GM23338 (cell line): ENCODE measurements at regions not wholly inside any gene's neighbourhood (a gene's known extent, or its start where the extent isn't known, plus 50 kb on each side); places are given as distances from the start of the nearest gene placed in this dataset.

Source experiments
- ATAC-seq: fragments of 200-7000 bp; cut with Tn5 transposase; 3 replicates; pipeline ENCODE4 v1.9.1; 2020
- DNase-seq: peaks from one replicate; pipeline ENCODE4 v3.0.0-alpha.2; 2015; ENCODE audit warnings: low spot score
- H2AFZ ChIP-seq: fragments of 200-600 bp; sonication (generic); 2 replicates; pipeline ENCODE4 v1.8.0; 2016; ENCODE audit warnings: antibody characterized with exemption, mild to moderate bottlenecking, moderate library complexity
- H3F3A ChIP-seq: fragments of 200-600 bp; sonication (generic); replicated peaks from 2 replicates; pipeline ENCODE4 v1.8.0; 2017; ENCODE audit warnings: antibody characterized with exemption, mixed run types, low read depth
- H3K27ac ChIP-seq: fragments of 200-600 bp; sonication (generic); 2 replicates; pipeline ENCODE4 v1.6.1; 2016; ENCODE audit warnings: low read depth
- H3K27me3 ChIP-seq: fragments of 200-600 bp; sonication (generic); 2 replicates; pipeline ENCODE4 v1.8.0; 2016; ENCODE audit warnings: mild to moderate bottlenecking, mixed run types, moderate library complexity; ENCODE audit not compliant: insufficient read depth
- H3K36me3 ChIP-seq: fragments of 200-600 bp; sonication (generic); 2 replicates; pipeline ENCODE4 v1.8.0; 2016; ENCODE audit warnings: mild to moderate bottlenecking; ENCODE audit not compliant: insufficient read depth
- H3K4me1 ChIP-seq: fragments of 200-600 bp; sonication (generic); 2 replicates; pipeline ENCODE4 v1.8.0; 2016; ENCODE audit warnings: mild to moderate bottlenecking, moderate library complexity; ENCODE audit not compliant: insufficient read depth
- H3K4me2 ChIP-seq: fragments of 200-600 bp; sonication (generic); 2 replicates; pipeline ENCODE4 v1.7.1; 2017; ENCODE audit warnings: mixed run types
- H3K4me3 ChIP-seq: fragments of 200-600 bp; sonication (generic); 2 replicates; pipeline ENCODE4 v1.6.1; 2016; ENCODE audit warnings: mixed run types
- H3K79me2 ChIP-seq: fragments of 200-600 bp; sonication (generic); replicated peaks from 2 replicates; pipeline ENCODE4 v1.8.0; 2017; ENCODE audit warnings: mild to moderate bottlenecking; ENCODE audit not compliant: insufficient read depth
- H3K9me2 ChIP-seq: fragments of 200-600 bp; sonication (generic); 2 replicates; pipeline ENCODE4 v1.8.0; 2017; ENCODE audit not compliant: insufficient read depth
- H4K20me1 ChIP-seq: fragments of 200-600 bp; sonication (generic); replicated peaks from 2 replicates; pipeline ENCODE4 v1.8.0; 2017; ENCODE audit warnings: mild to moderate bottlenecking; ENCODE audit not compliant: insufficient read depth
- H3K27ac Mint-ChIP-seq: 2 replicates; pipeline ENCODE4 v1.8.0; 2020; ENCODE audit warnings: inconsistent platforms, mild to moderate bottlenecking, moderate library complexity, mixed read lengths
- H3K27me3 Mint-ChIP-seq: 3 replicates; pipeline ENCODE4 v1.8.0; 2022; ENCODE audit warnings: low read depth, mild to moderate bottlenecking, moderate library complexity, mixed read lengths, inconsistent platforms; ENCODE audit not compliant: insufficient read depth, poor library complexity
- H3K36me3 Mint-ChIP-seq: 3 replicates; pipeline ENCODE4 v1.8.0; 2021; ENCODE audit warnings: low read depth, mild to moderate bottlenecking, inconsistent platforms, moderate library complexity, mixed read lengths
- H3K4me1 Mint-ChIP-seq: 3 replicates; pipeline ENCODE4 v1.8.0; 2020; ENCODE audit warnings: mild to moderate bottlenecking, inconsistent platforms, mixed read lengths
- H3K4me3 Mint-ChIP-seq: 3 replicates; pipeline ENCODE4 v1.8.0; 2021; ENCODE audit warnings: moderate library complexity, mild to moderate bottlenecking, inconsistent platforms, mixed read lengths
- H3K9me3 Mint-ChIP-seq: 3 replicates; pipeline ENCODE4 v1.8.0; 2020; ENCODE audit warnings: moderate library complexity, mild to moderate bottlenecking, inconsistent platforms, mixed read lengths
- CREB1 ChIP-seq: fragments of 250-450 bp; sonication (Bioruptor Pico); IDR thresholded peaks from 2 replicates; pipeline ENCODE4 v1.5.0; 2020; ENCODE audit warnings: low read depth, mild to moderate bottlenecking, moderate library complexity
- EZH2 ChIP-seq: fragments of 200-600 bp; sonication (generic); IDR thresholded peaks from one replicate; pipeline ENCODE4 v1.8.0; 2017; ENCODE audit warnings: antibody characterized with exemption, mild to moderate bottlenecking, low read depth; ENCODE audit not compliant: unreplicated experiment
- EZH2phosphoT487 ChIP-seq: fragments of 200-600 bp; sonication (generic); IDR thresholded peaks from one replicate; pipeline ENCODE4 v1.8.1; 2018; ENCODE audit warnings: antibody characterized with exemption; ENCODE audit not compliant: unreplicated experiment
- JUNB ChIP-seq: IDR thresholded peaks from one replicate; pipeline ENCODE4 v1.6.1; 2016; ENCODE audit warnings: antibody characterized with exemption; ENCODE audit not compliant: unreplicated experiment
- NANOG ChIP-seq: IDR thresholded peaks from 2 replicates; pipeline ENCODE4 v1.6.1; 2016; ENCODE audit warnings: antibody characterized with exemption, borderline replicate concordance
- POLR2AphosphoS5 ChIP-seq: IDR thresholded peaks from 2 replicates; pipeline ENCODE4 v1.6.1; 2016; ENCODE audit warnings: antibody characterized with exemption, low read depth
- ZNF114 ChIP-seq: fragments of 250-450 bp; sonication (Bioruptor Pico); IDR thresholded peaks from 2 replicates; pipeline ENCODE4 v1.5.0; 2020; ENCODE audit warnings: mild to moderate bottlenecking, moderate library complexity
- TF ChIP-seq, protein P1 (sequence below), 2 experiments: fragments of 200-600 bp in 1 of 2; sonication (generic) in 1 of 2; conservative IDR thresholded peaks; 2 replicates each; pipeline versions ENCODE4 v1.5.1 to v1.6.1; 2016 to 2017; ENCODE audit warnings: antibody characterized with exemption in 2 of 2, low read depth in 2 of 2, mild to moderate bottlenecking in 2 of 2, moderate library complexity in 1 of 2
- TF ChIP-seq, protein P2 (sequence below): IDR thresholded peaks from 2 replicates; pipeline ENCODE4 v1.6.1; 2016; ENCODE audit warnings: antibody characterized with exemption
- TF ChIP-seq, protein P3 (sequence below): IDR thresholded peaks from one replicate; pipeline ENCODE4 v1.6.1; 2018; ENCODE audit warnings: antibody characterized with exemption; ENCODE audit not compliant: unreplicated experiment

DNA sequence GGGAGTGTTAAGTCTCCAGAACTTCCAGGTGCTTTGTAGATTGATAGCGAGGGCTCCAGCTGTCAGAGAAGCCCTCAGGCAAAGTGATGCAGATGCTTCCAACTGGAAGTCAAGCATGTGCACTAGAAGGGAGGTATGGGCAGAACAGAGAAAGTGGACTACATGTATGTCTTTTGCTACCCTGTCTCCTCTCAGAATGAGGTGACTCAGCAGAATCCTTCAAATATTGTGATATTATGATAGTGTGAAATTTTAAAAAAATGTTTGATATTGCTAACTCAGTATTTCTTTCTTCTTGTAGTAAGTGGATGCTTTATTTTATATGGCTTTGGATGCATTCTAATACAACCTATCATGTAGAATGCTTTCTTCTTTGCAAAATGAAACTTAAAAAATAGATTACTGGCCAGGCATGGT, 138.9 kb upstream of the SVIL start:
- no peak overlapping the region for H3K27ac Mint-ChIP-seq
- Histone ChIP-seq H4K20me1 (no peaks in the 10 kb centered on the region), H3K4me2 (no peak overlapping the region), H3K4me3 (no peak overlapping the region), H3K27ac (no peak overlapping the region), H3K9me2 (peaks cover 10% of the 10 kb centered on the region), H3K36me3 (no peaks in the 10 kb centered on the region), H3K79me2 (no peaks in the 10 kb centered on the region), H3K27me3 (no peaks in the 10 kb centered on the region), H3K4me1 (no peaks in the 10 kb centered on the region), H2AFZ (no peak overlapping the region), H3F3A (no peaks in the 10 kb centered on the region)
- no peak overlapping the region for H3K4me3 Mint-ChIP-seq
- DNase-seq = no peak
- H3K27me3 Mint-ChIP-seq = peaks cover 2% of the 10 kb centered on the region
- peaks cover 11% of the 10 kb centered on the region; the same call in 2 of the 3 replicates for H3K36me3 Mint-ChIP-seq
- peaks cover 21% of the 10 kb centered on the region for H3K9me3 Mint-ChIP-seq
- no peak for TF ChIP-seq NANOG
- TF ChIP-seq EZH2phosphoT487 = no peak
- TF ChIP-seq, protein P1, sequence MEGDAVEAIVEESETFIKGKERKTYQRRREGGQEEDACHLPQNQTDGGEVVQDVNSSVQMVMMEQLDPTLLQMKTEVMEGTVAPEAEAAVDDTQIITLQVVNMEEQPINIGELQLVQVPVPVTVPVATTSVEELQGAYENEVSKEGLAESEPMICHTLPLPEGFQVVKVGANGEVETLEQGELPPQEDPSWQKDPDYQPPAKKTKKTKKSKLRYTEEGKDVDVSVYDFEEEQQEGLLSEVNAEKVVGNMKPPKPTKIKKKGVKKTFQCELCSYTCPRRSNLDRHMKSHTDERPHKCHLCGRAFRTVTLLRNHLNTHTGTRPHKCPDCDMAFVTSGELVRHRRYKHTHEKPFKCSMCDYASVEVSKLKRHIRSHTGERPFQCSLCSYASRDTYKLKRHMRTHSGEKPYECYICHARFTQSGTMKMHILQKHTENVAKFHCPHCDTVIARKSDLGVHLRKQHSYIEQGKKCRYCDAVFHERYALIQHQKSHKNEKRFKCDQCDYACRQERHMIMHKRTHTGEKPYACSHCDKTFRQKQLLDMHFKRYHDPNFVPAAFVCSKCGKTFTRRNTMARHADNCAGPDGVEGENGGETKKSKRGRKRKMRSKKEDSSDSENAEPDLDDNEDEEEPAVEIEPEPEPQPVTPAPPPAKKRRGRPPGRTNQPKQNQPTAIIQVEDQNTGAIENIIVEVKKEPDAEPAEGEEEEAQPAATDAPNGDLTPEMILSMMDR (conservative IDR thresholded peaks at IDR 0.05; ENCODE audit: low read depth in 2 of 2) = no peak
- ATAC-seq = no peak
- peaks cover 7% of the 10 kb centered on the region; the same call in 1 of the 3 replicates for H3K4me1 Mint-ChIP-seq

DNA sequence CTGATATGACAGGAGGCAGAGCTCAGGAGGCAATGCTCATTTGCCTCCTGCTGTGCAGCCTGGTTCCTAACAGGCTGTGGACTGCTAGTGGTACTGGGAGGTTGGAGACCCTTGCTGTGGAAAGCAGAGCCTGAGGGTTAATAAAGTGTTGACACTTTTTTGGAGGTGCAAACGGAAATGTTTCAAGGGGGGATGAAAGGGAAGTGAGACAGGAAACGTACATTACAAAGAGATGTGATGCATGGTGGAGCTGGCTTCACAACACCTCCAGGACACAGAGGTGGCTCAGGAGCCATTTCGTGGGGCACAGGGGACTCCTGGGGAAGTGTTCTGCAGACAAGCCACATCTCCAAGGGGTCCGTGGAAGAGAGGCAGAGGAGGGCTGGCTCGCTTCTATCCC, 137.6 kb upstream of the SVIL start:
- peaks cover 5% of the 10 kb centered on the region; the same call in 1 of the 2 replicates for H3K9me2 ChIP-seq
- Mint-ChIP-seq H3K4me1 (peaks cover 7% of the 10 kb centered on the region; the same call in 1 of the 3 replicates), H3K27ac (no peak overlapping the region), H3K36me3 (peaks cover 11% of the 10 kb centered on the region; the same call in 2 of the 3 replicates), H3K9me3 (peaks cover 21% of the 10 kb centered on the region), H3K27me3 (peaks cover 2% of the 10 kb centered on the region), H3K4me3 (no peak overlapping the region)
- ATAC-seq (no peak), DNase-seq (no peak)
- H2AFZ ChIP-seq = no peak overlapping the region
- H3K4me3 ChIP-seq = no peak overlapping the region
- H4K20me1 ChIP-seq = no peaks in the 10 kb centered on the region
- no peaks in the 10 kb centered on the region for H3K27me3 ChIP-seq
- no peak overlapping the region for H3K4me2 ChIP-seq
- H3K4me1 ChIP-seq = no peaks in the 10 kb centered on the region
- no peak overlapping the region for H3K27ac ChIP-seq
- no peaks in the 10 kb centered on the region for H3K79me2 ChIP-seq
- H3K36me3 ChIP-seq = no peaks in the 10 kb centered on the region
- H3F3A ChIP-seq = no peaks in the 10 kb centered on the region
- TF ChIP-seq ZNF114 (CRISPR knock-in tag) (no peak), NANOG (no peak), EZH2 (no peak), EZH2phosphoT487 (no peak), CREB1 (no peak), JUNB (no peak), POLR2AphosphoS5 (no peak)
- TF ChIP-seq, protein P1 (conservative IDR thresholded peaks at IDR 0.05; ENCODE audit: low read depth in 2 of 2) = no peak
- TF ChIP-seq, protein P2, sequence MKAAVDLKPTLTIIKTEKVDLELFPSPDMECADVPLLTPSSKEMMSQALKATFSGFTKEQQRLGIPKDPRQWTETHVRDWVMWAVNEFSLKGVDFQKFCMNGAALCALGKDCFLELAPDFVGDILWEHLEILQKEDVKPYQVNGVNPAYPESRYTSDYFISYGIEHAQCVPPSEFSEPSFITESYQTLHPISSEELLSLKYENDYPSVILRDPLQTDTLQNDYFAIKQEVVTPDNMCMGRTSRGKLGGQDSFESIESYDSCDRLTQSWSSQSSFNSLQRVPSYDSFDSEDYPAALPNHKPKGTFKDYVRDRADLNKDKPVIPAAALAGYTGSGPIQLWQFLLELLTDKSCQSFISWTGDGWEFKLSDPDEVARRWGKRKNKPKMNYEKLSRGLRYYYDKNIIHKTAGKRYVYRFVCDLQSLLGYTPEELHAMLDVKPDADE = no peak
- TF ChIP-seq, protein P3, sequence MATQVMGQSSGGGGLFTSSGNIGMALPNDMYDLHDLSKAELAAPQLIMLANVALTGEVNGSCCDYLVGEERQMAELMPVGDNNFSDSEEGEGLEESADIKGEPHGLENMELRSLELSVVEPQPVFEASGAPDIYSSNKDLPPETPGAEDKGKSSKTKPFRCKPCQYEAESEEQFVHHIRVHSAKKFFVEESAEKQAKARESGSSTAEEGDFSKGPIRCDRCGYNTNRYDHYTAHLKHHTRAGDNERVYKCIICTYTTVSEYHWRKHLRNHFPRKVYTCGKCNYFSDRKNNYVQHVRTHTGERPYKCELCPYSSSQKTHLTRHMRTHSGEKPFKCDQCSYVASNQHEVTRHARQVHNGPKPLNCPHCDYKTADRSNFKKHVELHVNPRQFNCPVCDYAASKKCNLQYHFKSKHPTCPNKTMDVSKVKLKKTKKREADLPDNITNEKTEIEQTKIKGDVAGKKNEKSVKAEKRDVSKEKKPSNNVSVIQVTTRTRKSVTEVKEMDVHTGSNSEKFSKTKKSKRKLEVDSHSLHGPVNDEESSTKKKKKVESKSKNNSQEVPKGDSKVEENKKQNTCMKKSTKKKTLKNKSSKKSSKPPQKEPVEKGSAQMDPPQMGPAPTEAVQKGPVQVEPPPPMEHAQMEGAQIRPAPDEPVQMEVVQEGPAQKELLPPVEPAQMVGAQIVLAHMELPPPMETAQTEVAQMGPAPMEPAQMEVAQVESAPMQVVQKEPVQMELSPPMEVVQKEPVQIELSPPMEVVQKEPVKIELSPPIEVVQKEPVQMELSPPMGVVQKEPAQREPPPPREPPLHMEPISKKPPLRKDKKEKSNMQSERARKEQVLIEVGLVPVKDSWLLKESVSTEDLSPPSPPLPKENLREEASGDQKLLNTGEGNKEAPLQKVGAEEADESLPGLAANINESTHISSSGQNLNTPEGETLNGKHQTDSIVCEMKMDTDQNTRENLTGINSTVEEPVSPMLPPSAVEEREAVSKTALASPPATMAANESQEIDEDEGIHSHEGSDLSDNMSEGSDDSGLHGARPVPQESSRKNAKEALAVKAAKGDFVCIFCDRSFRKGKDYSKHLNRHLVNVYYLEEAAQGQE = no peak
